ENCODE measurements at regions not wholly inside any gene's neighbourhood (a gene's known extent, or its start where the extent isn't known, plus 50 kb on each side); places are given as distances from the start of the nearest gene placed in this dataset.

- TF ChIP-seq CTCF (IDR thresholded peaks at IDR 0.05): no peak
- TF ChIP-seq POLR2A (IDR thresholded peaks at IDR 0.05): no peak
- TF ChIP-seq POLR2AphosphoS5 (IDR thresholded peaks at IDR 0.05; ENCODE audit: insufficient read depth in 1 of 2, low read depth in 1 of 2): no peak
Observed at GRCh38 chr1:192081359-192081758, 76.9 kb upstream of the RGS18 start.

All from vagina (tissue), 2 donors.